SK-N-MC (cell line): ENCODE measurements at regions not wholly inside any gene's neighbourhood (a gene's known extent, or its start where the extent isn't known, plus 50 kb on each side); places are given as distances from the start of the nearest gene placed in this dataset.

ENCODE experiments used
- DNase-seq: peaks from one replicate; pipeline ENCODE4 v3.0.0-alpha.2; 2011; ENCODE audit warnings: low read depth, low spot score
- H3K27ac ChIP-seq: fragments of 200-600 bp; sonication (generic); 2 replicates; pipeline ENCODE4 v1.5.1; 2016; ENCODE audit warnings: mixed run types
- H3K36me3 ChIP-seq: fragments of 200-600 bp; sonication (generic); 2 replicates; pipeline ENCODE4 v1.6.1; 2017; ENCODE audit warnings: antibody characterized with exemption, low read length, mixed read lengths; ENCODE audit not compliant: insufficient read depth
- H3K4me3 ChIP-seq: fragments of 200-600 bp; sonication (generic); 2 replicates; pipeline ENCODE4 v1.5.1; 2016
- H3K9ac ChIP-seq: fragments of 200-600 bp; sonication (generic); 2 replicates; pipeline ENCODE4 v1.8.0; 2017; ENCODE audit warnings: mixed run types, mixed read lengths; ENCODE audit not compliant: insufficient read length
- H3K9me3 ChIP-seq: fragments of 200-600 bp; sonication (generic); 2 replicates; pipeline ENCODE4 v1.6.1; 2017; ENCODE audit warnings: low read depth, mild to moderate bottlenecking, antibody characterized with exemption, low read length, moderate library complexity, mixed read lengths
- EZH2 ChIP-seq: fragments of 200-600 bp; sonication (generic); IDR thresholded peaks from one replicate; pipeline ENCODE4 v1.6.1; 2017; ENCODE audit warnings: antibody characterized with exemption
- FOXP2 ChIP-seq: optimal IDR thresholded peaks from 2 replicates; pipeline ENCODE3; 2011; ENCODE audit warnings: mild to moderate bottlenecking, moderate library complexity; ENCODE audit not compliant: insufficient read depth; ENCODE audit errors: extremely low read length, control extremely low read depth
- POLR2AphosphoS5 ChIP-seq: IDR thresholded peaks from 2 replicates; pipeline ENCODE4 v1.6.1; 2012; ENCODE audit warnings: mild to moderate bottlenecking, low read depth, low read length, borderline replicate concordance

DNA sequence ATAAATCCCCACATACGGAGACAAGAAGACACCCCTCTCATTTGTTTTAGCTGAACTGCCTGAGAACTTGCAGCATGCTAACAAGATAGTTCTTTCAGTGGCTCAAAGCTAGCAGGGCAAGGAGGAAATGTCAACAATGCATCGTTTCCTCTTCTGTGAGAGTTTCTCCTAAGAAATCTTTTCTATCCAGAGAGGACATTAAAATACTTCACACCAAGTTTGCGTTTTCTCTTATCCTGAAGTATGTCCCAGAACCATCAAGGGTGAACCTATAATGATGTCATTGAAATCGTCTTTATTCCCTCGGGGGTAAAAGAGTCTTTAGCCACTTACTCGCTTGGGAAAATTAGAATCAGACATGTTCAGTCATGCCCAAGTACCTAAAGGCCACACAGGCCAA lies 541.7 kb upstream of the MDFIC2 start:
- no peak overlapping the region for H3K4me3 ChIP-seq
- H3K9me3 ChIP-seq: no peaks in the 10 kb centered on the region
- no peaks in the 10 kb centered on the region for H3K36me3 ChIP-seq
- no peak overlapping the region for H3K27ac ChIP-seq
- TF ChIP-seq POLR2AphosphoS5 (no peak), EZH2 (no peak), FOXP2 (no peak)
- no peak overlapping the region for H3K9ac ChIP-seq
- no peak for DNase-seq

DNA sequence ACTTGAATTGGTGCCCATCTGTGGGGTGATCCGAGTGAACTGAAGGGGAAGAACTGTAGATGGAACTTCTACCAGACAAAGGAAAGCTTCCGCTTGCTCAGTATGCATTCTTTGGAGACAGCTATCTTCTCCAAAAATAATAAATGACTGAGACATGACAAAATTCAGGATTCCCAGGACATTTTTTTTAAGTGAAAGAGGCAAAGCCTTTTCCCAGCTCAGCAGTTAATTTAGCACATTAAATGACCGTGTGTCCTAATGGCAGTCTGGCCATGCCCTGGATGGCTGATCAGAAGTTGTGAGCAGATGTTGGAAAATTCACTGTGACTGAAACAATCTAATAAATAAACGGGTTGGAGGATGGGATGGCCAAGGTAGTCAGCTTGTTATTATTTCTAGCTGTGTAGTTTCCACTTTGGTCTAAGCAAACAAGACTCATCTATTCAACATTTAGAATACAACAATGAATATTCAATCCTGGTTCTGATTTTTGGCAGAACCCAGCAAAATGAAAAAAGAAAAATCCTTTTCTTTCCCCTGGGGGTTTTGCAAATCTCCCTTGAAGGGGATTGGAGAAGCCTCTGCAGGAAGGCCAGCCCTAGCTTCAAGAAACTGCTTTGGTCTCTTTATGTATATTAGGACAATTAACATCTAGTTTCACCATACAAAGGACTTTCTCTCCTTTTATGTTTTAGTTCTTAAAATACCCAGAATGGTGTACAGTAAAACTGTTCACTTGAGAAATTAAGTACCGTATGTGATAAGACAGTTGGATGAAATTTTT lies 540.9 kb upstream of the MDFIC2 start:
- no peak overlapping the region for H3K9ac ChIP-seq
- H3K9me3 ChIP-seq: no peaks in the 10 kb centered on the region
- no peaks in the 10 kb centered on the region for H3K36me3 ChIP-seq
- DNase-seq: no peak
- no peak overlapping the region for H3K4me3 ChIP-seq
- H3K27ac ChIP-seq: no peak overlapping the region
- no peak for TF ChIP-seq EZH2
- TF ChIP-seq FOXP2: no peak
- no peak for TF ChIP-seq POLR2AphosphoS5

DNA sequence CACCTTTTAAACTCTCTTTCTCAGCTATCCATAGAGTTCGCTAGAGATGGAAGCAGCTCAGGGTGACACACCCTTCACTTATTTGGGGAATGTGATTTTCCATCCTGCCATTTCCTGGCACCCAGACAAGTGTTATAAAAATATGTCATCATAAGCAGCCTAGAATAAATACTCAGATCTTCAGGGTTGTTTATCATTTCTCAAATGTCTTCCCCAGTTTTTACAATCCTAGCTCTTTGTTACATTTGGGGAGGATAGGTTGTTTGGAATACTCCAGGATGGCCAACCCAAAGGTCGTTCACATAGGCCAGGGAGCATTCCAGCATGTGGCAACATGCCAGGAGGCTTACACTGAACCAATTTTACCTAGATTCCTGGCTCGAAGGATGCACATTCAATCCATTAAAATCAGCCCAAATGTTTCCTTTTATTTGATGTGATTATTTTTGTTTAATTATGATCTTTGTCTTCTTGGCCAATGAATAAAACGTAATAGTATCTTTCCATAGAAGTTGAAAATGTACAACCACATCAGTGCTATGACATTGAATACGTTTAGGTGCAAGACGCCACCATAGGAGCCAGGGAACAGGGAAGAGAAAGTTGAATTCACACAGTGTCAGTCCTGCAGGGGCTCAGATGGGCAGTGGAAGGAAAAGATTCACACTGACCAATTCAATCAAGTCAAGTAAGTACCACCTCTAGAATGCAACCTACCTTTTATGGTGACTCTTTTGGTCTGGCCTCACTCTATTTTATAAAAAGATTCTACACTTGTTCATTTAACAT lies 537.7 kb upstream of the MDFIC2 start:
- Histone ChIP-seq H3K9ac (no peak overlapping the region), H3K36me3 (no peaks in the 10 kb centered on the region), H3K4me3 (no peak overlapping the region), H3K9me3 (no peaks in the 10 kb centered on the region), H3K27ac (no peak overlapping the region)
- no peak for DNase-seq
- TF ChIP-seq EZH2: no peak
- TF ChIP-seq POLR2AphosphoS5: no peak
- no peak for TF ChIP-seq FOXP2

DNA sequence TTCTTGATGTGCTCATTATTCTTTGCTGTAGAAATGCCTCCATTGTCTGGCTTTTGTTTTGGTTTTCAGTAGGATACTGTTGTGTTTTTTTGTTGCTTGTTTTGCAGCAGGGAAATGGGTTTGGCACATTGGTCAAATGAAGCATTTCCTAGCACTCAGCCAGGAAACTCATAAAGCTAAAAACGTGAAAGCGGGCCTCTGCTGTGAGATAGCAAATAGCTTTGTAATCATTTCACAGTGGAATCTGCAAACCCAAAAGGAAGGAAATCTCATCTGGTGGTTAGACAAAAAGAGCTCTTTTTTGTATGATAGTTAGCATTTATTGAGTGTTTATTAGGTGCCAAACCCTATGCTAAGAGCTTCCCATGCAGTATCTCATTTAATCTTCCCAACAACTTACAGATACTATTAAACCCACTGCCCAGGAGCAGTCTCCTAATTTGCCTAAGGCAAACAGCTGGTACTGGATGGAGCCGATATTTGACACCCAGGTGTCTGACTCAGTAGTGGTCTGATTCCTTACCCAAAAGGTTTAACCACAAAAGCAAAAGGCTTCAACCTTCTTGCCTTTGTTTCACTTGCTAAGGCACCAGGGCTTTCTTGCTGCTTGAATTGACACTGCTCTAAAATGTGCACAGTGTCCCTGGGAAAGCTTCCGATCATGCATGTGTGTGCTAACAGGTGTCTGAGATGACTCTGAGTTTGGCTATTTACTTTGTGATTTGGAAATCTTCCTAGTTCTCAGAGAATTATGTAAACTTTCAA lies 527.9 kb upstream of the MDFIC2 start:
- TF ChIP-seq FOXP2 (no peak), EZH2 (no peak)
- DNase-seq: no peak
- Histone ChIP-seq H3K9ac (no peak overlapping the region), H3K9me3 (no peaks in the 10 kb centered on the region), H3K36me3 (no peaks in the 10 kb centered on the region), H3K4me3 (no peak overlapping the region), H3K27ac (no peak overlapping the region)

DNA sequence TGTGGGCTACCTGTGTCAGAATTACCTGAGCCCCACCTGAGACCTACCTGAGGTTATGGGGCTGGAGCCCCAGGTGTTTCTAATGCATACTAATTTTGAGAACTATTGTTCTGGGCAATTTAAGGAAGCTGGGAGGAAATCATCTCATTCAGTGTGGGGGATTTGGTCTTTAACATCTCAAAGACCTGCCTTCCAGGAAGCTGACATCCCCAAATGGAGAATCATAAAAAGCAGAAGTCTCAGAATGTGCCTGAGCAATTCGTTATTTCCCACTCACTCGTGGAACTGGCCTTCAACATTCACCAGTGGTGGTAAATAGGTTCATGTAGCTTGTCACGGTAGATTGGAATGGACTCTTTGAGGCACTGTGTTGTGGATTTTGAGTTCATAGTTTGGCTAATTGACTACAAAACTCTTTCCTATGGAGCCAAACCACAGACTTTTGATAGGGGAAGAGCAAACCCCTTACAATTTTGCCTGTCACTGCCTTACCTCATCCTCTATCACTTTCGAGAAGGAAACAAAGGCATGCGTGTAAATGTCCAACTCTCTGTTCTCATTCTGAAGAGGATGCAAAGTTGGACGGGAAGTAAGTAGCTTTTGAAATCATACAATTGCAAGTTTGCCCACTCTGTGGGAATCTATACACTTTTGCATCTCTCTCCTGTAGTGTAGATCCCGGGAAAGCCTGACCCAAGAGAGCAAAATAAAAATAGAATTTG lies 521.0 kb upstream of the MDFIC2 start:
- no peaks in the 10 kb centered on the region for H3K9me3 ChIP-seq
- H3K27ac ChIP-seq: no peak overlapping the region
- TF ChIP-seq POLR2AphosphoS5 (no peak), FOXP2 (no peak), EZH2 (no peak)
- no peak for DNase-seq
- no peak overlapping the region for H3K9ac ChIP-seq
- H3K36me3 ChIP-seq: no peaks in the 10 kb centered on the region
- no peak overlapping the region for H3K4me3 ChIP-seq

DNA sequence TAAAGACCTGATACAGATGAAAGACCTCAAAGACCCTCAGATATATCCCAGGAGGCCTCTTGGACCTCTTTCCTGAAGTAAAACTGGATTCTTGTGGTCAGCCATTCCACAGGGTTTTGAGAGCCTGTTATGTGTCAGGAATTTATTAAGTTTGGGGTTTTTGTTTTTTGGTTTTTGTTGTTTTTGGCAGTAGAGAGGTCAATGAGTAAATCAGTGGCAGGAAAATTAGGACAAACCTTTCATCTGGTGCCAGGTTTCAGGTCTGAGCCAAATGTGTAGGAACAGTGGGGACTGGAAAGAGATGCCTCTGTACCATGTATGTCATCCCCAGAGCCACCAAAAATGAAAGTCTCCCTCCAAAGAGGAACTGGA lies 520.4 kb upstream of the MDFIC2 start:
- DNase-seq: no peak
- Histone ChIP-seq H3K27ac (no peak overlapping the region), H3K36me3 (no peaks in the 10 kb centered on the region), H3K4me3 (no peak overlapping the region), H3K9ac (no peak overlapping the region), H3K9me3 (no peaks in the 10 kb centered on the region)
- TF ChIP-seq EZH2: no peak
- TF ChIP-seq FOXP2: no peak
- TF ChIP-seq POLR2AphosphoS5: no peak

DNA sequence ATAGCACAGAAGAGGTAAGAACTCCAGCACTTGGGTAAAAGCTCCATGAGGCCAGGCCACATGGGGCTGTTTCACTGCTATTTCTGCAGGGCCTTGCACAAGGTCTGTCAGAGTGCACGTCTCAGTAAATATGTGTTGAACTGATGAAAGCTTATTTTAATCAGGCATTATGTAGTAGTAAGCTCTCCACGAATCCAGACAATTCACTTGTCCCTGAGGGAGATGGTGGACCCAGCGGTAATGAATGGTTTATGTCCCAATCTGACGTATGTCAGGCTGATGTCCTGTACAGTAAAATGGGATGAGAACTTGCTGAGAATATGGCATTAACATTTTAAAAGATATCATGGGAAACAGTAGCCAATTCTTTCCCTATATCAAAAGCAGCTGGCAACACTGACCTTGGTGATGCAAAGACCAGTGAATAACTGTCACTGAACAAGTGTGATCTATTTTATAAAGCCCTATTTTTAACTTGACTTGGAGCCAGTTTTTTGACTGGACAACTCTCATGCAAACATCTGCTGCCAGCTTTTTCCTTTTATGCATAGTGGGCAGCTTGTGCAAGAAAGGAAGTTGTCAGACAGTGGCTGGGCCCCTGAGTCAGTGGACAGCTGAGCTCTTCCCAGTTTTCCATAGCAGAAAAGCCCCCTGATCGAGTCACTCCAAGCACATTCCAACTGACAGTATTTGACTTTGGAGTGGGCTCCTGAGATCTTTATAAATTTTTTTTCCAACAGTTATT lies 519.8 kb upstream of the MDFIC2 start:
- DNase-seq: no peak
- Histone ChIP-seq H3K36me3 (no peaks in the 10 kb centered on the region), H3K9me3 (no peaks in the 10 kb centered on the region), H3K4me3 (no peak overlapping the region), H3K9ac (no peak overlapping the region), H3K27ac (no peak overlapping the region)
- TF ChIP-seq EZH2 (no peak), POLR2AphosphoS5 (no peak), FOXP2 (no peak)

DNA sequence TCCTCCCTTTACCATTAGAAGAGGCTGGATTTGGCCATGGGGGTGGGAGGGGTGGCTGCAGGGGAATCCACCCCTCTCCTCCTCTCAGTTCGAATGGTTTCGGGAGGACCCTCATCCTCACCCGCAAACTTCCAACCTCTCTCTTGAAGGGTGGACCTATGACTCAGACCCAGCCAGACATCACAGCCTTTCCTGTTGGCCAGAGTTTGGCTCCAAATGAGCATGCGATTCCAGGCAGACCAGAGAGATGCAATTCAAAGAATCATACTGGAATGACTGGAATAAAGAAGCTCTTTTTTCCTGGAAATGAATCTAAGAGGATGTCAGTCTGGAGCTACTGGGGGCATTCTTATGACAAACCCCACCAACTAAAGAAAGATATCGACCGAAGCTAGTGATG lies 516.7 kb upstream of the MDFIC2 start:
- Histone ChIP-seq H3K9me3 (no peaks in the 10 kb centered on the region), H3K36me3 (no peaks in the 10 kb centered on the region), H3K27ac (no peak overlapping the region), H3K9ac (no peak overlapping the region), H3K4me3 (no peak overlapping the region)
- TF ChIP-seq EZH2 (no peak), FOXP2 (no peak), POLR2AphosphoS5 (no peak)
- no peak for DNase-seq
